GM12892 (cell line): ENCODE measurements at regions not wholly inside any gene's neighbourhood (a gene's known extent, or its start where the extent isn't known, plus 50 kb on each side); places are given as distances from the start of the nearest gene placed in this dataset.

Source experiments
- POLR2A ChIP-seq: IDR thresholded peaks from 2 replicates; pipeline ENCODE4 v1.6.1; 2011; ENCODE audit warnings: low read depth, low read length, control low read depth
- TAF1 ChIP-seq: IDR thresholded peaks from 2 replicates; pipeline ENCODE4 v1.6.1; 2011; ENCODE audit warnings: low read depth, mild to moderate bottlenecking, control low read depth, low read length, borderline replicate concordance

DNA sequence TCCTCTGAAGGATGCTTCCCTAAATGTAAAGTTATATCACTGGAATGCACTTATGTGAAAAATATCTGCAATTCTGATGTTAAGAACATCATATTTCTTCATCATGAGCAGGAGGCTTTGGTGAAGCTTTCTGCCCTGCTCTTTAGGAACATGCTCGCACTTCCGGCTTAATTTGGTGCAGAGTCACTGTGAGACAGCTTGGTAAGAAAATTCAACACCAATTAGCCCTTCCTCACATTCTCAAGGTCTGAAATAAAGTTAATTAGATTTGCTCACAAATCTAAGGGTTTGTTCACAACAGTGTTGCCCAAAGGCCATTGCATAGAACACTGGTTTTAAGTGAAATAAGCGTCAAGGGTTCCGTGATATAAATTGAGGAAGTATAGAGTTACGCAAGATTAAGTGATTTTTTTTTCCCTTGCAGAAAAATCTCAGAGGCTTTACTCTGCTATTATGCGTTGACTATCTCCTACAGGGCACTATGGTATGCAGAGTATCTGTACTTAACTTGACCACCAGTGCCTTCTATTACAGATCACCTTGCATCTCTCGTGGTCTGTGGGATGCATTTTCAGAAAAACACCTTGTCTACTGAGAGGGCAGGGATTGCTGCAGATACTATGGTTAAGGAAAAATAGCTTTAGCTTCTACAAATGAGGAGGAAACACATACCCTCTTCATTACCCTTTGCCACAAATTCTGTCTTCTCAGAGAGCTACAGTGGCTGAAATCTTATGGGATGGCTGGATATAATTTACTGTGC lies 953.9 kb downstream of the TYW1 start:
- TF ChIP-seq POLR2A (no peak), TAF1 (no peak)
